Cardiac muscle cell (in vitro differentiated cells and primary cell): ENCODE measurements at regions not wholly inside any gene's neighbourhood (a gene's known extent, or its start where the extent isn't known, plus 50 kb on each side); places are given as distances from the start of the nearest gene placed in this dataset.
"Not testable (repeated sequence)": the region's sequence is repeated elsewhere in the genome, so short reads cannot be mapped to it uniquely, and the experiment has no call there.

Experiments
- DNase-seq, 2 donors: peaks; one replicate each; pipeline versions ENCODE4 v3.0.0 to v3.0.0-alpha.2; 2010 to 2017; ENCODE audit warnings: low read depth in 1 of 2, low spot score in 1 of 2
- H3K27ac ChIP-seq: fragments of 200-600 bp; sonication (generic); 2 replicates; pipeline ENCODE4 v1.5.1; 2016
- H3K27me3 ChIP-seq: fragments of 200-600 bp; sonication (generic); 2 replicates; pipeline ENCODE4 v1.6.0; 2016; ENCODE audit warnings: control low read depth
- H3K36me3 ChIP-seq: fragments of 200-600 bp; sonication (generic); 2 replicates; pipeline ENCODE4 v1.5.1; 2016; ENCODE audit warnings: control low read depth
- H3K4me1 ChIP-seq: fragments of 200-600 bp; sonication (generic); 2 replicates; pipeline ENCODE4 v1.8.1; 2017; ENCODE audit warnings: low read depth, mild to moderate bottlenecking, mixed run types
- H3K4me3 ChIP-seq: fragments of 200-600 bp; sonication (generic); 2 replicates; pipeline ENCODE4 v1.5.1; 2016; ENCODE audit warnings: mild to moderate bottlenecking
- H3K9me3 ChIP-seq: fragments of 200-600 bp; sonication (generic); 2 replicates; pipeline ENCODE4 v1.5.1; 2017; ENCODE audit warnings: low read depth, mild to moderate bottlenecking, control low read depth
- CTCF ChIP-seq: IDR thresholded peaks from 2 replicates; pipeline ENCODE4 v1.5.1; 2012; ENCODE audit warnings: low read depth, mild to moderate bottlenecking, low read length

GRCh38 chr4:93908778-93909177 is 80.2 kb downstream of the ATOH1 start:
- Histone ChIP-seq H3K4me3 (no peak overlapping the region), H3K27ac (no peak overlapping the region), H3K9me3 (no peaks in the 10 kb centered on the region), H3K36me3 (no peaks in the 10 kb centered on the region), H3K4me1 (no peaks in the 10 kb centered on the region), H3K27me3 (no peaks in the 10 kb centered on the region)
- TF ChIP-seq CTCF, result no peak
- no peak for DNase-seq

DNA sequence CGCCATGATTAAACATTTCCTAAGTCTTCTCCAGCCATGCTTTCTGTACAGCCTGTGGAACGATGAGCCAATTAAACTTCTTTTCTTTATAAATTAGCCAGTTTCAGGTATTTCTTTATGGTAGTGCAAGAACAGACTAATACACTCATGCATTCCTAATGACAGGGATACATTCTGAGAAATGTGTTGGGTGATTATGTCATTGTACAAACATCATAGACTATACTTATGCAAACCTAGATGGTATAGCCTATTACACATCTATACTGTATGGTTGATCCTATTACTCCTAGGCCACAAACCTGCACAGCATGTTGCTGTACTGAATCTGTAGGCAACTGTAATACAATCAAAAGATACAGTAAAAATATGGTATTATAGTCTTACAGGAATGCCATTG is 83.1 kb downstream of the ATOH1 start:
- TF ChIP-seq CTCF, result no peak
- no peak for DNase-seq
- no peaks in the 10 kb centered on the region for H3K4me1 ChIP-seq
- H3K27ac ChIP-seq, result no peak overlapping the region
- H3K9me3 ChIP-seq, result no peaks in the 10 kb centered on the region
- H3K4me3 ChIP-seq, result no peak overlapping the region
- H3K36me3 ChIP-seq, result no peaks in the 10 kb centered on the region
- H3K27me3 ChIP-seq, result no peaks in the 10 kb centered on the region

DNA sequence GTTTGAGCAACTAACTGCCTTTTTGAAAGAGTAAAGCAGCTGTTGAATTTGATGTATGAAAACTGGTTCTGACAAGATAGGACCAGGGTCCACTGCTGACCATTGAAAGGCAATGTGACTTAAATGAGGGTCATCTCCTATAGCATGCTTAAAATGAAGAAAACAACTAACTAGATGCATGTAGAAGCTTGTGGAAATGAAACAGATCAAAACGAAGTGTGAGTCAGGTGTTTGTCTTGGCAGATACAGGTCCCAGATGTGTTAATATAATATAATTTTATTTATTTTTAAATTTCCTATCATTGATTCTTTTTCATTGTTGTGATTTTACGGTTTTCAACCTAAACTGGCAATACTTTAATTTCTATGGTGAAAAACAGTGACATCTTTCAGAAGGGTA is 83.6 kb downstream of the ATOH1 start:
- no peaks in the 10 kb centered on the region for H3K27me3 ChIP-seq
- no peaks in the 10 kb centered on the region for H3K9me3 ChIP-seq
- H3K4me3 ChIP-seq, result no peak overlapping the region
- no peak for TF ChIP-seq CTCF
- H3K36me3 ChIP-seq, result no peaks in the 10 kb centered on the region
- no peaks in the 10 kb centered on the region for H3K4me1 ChIP-seq
- no peak for DNase-seq
- no peak overlapping the region for H3K27ac ChIP-seq

DNA sequence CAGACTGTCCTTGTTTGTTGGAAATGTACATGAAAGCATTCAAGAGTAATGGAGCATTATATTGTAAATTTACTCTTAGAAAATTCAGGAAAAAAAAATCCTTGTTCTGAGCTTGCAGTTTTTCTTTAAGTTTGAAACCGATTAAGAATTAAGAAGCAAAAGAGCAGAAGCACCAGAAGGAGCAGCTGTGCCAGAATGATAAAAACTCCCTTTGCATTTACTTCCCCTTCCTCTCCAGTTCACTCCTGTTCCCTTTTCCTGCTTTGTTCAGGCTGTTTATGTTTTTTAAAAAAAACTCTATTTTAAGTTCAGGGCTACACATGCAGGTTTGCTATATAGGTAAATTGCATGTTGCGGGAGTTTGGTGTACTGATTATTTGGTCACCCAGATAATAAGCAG is 90.3 kb downstream of the ATOH1 start:
- no peaks in the 10 kb centered on the region for H3K27me3 ChIP-seq
- H3K9me3 ChIP-seq, result no peaks in the 10 kb centered on the region
- H3K27ac ChIP-seq, result no peak overlapping the region
- no peaks in the 10 kb centered on the region for H3K4me1 ChIP-seq
- no peak overlapping the region for H3K4me3 ChIP-seq
- no peak for TF ChIP-seq CTCF
- no peaks in the 10 kb centered on the region for H3K36me3 ChIP-seq
- DNase-seq, result no peak

DNA sequence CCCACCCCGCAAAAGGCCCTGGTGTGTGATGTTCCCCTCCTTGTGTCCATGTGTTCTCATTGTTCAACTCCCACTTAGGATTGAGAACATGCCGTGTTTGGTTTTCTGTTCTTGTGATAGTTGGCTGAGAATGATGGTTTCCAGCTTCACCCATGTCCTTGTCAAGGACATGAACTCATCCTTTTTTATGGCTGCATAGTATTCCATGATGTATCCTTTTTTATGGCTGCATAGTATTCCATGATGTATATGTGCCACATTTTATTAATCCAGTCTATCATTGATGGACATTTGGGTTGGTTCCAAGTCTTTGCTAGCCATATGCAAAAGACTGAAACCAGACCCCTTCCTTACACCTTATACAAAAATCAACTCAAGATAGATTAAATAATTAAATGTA is 95.0 kb downstream of the ATOH1 start:
- H3K4me1 ChIP-seq, H3K4me3 ChIP-seq, H3K27me3 ChIP-seq, DNase-seq, H3K36me3 ChIP-seq, H3K27ac ChIP-seq, H3K9me3 ChIP-seq: not testable (repeated sequence)

DNA sequence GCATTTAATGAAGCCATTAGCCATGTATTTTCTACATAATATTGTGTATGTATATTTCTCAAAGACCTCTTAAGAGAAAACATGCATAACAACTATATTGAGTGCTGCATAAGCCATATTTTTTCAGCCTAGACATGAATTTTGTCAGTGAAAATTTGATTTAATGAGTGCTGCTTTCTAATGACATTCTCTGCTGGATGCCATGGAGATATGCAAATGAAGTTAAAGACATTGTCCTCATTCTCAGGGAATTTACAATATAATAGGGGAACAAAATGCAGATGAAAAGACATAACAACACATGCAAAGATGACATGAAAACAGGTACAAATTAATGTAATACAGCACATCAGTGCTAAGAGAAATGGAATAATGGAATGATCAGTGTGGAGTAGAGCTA is 118.7 kb downstream of the ATOH1 start:
- no peaks in the 10 kb centered on the region for H3K27me3 ChIP-seq
- H3K4me1 ChIP-seq, result no peaks in the 10 kb centered on the region
- H3K27ac ChIP-seq, result no peak overlapping the region
- TF ChIP-seq CTCF, result no peak
- DNase-seq, result no peak
- H3K4me3 ChIP-seq, result no peak overlapping the region
- no peaks in the 10 kb centered on the region for H3K36me3 ChIP-seq
- H3K9me3 ChIP-seq, result no peaks in the 10 kb centered on the region

DNA sequence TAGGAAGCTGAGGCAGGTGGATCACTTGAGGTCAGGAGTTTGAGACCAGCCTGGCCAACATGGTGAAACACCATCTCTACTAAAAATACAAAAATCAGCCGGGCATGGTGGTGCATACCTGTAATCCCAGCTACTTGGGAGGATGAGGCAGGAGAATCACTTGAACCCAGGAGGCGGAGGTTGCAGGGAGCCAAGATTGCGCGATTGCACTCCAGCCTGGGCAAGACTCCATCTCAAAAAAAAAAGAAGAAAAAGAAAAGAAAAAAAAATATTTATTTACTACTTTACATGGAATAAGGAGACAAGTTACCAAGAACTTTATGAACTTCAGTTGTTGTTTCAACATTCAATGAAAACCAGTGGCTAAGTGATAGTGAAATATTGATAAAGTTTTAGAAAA is 121.7 kb downstream of the ATOH1 start:
- not testable (repeated sequence) for DNase-seq, H3K27me3 ChIP-seq, H3K9me3 ChIP-seq, H3K36me3 ChIP-seq, H3K27ac ChIP-seq, H3K4me3 ChIP-seq, H3K4me1 ChIP-seq
